ENCODE measurements at regions not wholly inside any gene's neighbourhood (a gene's known extent, or its start where the extent isn't known, plus 50 kb on each side); places are given as distances from the start of the nearest gene placed in this dataset.

DNA sequence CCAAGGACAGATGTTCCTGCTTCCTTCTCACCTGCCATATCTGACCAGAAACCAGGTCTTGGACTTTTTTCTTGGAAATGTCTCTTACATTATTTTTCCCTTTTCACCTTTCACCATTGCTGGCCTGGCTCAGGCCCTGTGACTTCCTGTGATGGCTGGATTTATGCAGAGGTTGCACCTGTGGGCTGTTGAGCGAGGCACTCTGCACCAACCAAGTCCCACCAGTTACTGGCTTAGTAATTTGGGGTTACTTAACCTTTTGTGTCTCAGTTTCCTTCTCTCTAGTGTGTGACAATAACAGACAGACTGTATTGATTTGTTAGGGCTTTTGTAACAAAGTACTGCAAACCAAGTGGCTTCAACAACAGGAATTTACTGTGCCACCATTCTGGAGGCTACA is 110.0 kb downstream of the INSIG2 start:
- DNase-seq (ENCODE audit: low spot score), result no peak
- H3K27ac ChIP-seq, result no peak overlapping the region
- ChIA-PET POLR2A (ENCODE audit: low non-redundant PET) (no interaction called here), CTCF (no interaction called here)
- TF ChIP-seq, protein P1, sequence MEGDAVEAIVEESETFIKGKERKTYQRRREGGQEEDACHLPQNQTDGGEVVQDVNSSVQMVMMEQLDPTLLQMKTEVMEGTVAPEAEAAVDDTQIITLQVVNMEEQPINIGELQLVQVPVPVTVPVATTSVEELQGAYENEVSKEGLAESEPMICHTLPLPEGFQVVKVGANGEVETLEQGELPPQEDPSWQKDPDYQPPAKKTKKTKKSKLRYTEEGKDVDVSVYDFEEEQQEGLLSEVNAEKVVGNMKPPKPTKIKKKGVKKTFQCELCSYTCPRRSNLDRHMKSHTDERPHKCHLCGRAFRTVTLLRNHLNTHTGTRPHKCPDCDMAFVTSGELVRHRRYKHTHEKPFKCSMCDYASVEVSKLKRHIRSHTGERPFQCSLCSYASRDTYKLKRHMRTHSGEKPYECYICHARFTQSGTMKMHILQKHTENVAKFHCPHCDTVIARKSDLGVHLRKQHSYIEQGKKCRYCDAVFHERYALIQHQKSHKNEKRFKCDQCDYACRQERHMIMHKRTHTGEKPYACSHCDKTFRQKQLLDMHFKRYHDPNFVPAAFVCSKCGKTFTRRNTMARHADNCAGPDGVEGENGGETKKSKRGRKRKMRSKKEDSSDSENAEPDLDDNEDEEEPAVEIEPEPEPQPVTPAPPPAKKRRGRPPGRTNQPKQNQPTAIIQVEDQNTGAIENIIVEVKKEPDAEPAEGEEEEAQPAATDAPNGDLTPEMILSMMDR (conservative IDR thresholded peaks at IDR 0.05; ENCODE audit: low read depth), result no peak

DNA sequence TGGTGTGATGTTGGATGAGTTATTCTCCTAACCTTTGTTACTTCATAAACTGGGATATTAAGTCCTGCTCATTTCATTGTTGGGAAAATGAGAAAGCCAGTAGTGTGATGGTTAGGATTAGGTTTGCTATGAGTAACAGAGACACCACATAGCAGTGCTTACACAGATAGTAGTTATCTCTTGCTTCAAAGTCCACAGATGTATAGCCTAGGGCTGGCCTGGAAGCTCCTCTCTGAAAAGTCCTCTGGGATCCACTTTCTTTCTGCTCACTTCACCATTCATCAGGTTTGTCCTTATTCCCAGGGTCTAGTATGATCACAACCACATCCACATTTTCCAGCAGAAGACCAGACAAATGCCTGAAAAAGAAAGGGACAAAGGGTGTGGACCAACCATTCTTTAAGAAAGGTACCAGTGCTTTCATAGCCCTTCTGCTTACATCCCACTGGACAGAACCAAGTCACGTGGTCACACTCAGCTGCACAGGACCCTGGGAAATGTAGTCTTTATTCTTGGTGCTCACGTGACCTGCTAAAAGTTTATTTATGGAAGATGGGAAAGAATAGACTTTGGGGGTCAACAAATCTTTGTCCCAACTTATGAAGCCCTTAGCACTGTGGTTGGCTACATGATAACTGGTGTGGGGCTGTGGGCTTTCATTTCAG is 108.9 kb downstream of the INSIG2 start:
- TF ChIP-seq, protein P1 (conservative IDR thresholded peaks at IDR 0.05; ENCODE audit: low read depth), result no peak
- peak; percentile 23 for DNase-seq (ENCODE audit: low spot score)
- no peak overlapping the region for H3K27ac ChIP-seq
- POLR2A ChIA-PET (ENCODE audit: low non-redundant PET), result no interaction called here
- CTCF ChIA-PET, result no interaction called here

DNA sequence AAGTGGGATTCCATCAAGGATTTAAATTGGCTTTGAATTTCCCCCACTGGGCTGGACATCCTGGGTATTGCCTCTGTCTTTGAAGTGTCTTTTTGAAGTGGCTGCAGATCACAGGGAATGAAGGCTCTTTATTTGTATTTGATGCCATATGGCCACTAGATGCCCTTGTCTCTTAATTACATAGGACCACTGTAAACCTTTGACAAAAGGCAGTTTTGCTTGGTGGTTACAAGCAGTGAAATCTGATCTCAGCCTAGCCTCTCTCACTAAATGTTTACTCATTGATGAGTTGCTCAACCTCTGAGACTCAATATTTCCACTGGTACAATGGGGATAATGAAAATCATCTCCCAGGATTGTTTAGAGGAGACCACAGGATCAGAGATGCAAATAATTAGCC is 102.2 kb downstream of the INSIG2 start:
- no peak overlapping the region for H3K27ac ChIP-seq
- POLR2A ChIA-PET (ENCODE audit: low non-redundant PET), result no interaction called here
- TF ChIP-seq, protein P1 (conservative IDR thresholded peaks at IDR 0.05; ENCODE audit: low read depth), result no peak
- CTCF ChIA-PET, result no interaction called here
- no peak for DNase-seq (ENCODE audit: low spot score)

DNA sequence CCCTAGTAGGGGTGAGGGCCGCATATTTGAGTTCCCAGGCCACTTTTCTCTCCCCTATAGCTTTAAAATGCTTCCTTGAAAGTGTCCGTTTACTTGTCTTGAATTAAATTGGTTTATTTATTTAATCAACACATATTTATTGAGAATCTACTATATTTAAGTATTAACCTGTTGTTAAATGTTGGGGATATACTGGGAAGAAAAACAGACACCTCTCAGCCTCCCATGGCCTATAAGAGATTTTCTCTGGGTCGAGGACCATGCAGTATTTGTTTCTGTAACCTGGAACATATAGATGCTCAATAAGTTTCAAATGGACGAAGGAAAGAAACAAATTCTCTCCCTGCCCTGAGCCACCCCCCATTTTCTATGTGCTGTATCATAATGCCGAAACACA is 98.6 kb downstream of the INSIG2 start:
- DNase-seq (ENCODE audit: low spot score), result no peak
- peak overlapping the region; percentile 87 for H3K27ac ChIP-seq
- POLR2A ChIA-PET (ENCODE audit: low non-redundant PET), result no interaction called here
- CTCF ChIA-PET, result interaction anchor here (0.6 kb wide), 1 partner anchor 9 kb away, joined by 3 read pairs; no protein-coding TSS in a partner anchor
- TF ChIP-seq, protein P1 (conservative IDR thresholded peaks at IDR 0.05; ENCODE audit: low read depth), result no peak

DNA sequence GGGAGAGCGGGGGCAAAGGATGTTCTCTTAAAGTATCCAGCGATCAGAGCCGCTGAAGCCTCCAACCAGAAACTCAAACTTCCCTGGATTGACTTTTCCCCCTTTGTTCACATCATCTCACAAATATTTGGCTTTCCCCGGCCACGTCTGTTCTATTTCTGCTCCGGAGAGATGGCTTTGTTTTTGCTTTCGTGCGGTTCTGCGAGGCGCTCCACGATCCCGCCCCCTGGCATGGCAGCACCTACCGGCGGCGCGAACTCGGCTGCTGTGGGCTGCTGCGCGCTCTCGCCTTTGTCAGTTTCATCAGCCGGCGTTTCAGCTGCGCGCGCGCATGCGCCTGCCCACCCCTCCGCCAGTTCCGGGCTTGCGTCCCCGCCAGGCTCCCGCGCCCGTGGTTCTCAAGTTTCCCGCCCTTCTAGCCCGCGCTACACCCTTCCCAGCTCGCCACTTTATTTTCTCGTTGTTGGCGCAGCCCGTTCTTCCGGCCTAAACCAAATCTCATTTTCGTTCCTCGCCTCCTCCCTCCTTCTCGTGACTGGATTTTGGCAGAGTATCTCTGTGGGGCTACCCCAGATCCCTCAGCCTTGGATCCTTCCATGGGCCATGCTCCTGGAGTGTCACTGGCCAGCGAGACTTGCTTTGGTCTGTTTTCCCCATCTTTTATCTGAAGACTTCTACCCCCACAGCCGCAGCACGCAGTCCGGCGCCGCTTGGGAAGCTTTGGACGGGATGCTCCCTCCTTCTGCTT is 98.0 kb downstream of the INSIG2 start:
- H3K27ac ChIP-seq, result peak overlapping the region; percentile 87
- POLR2A ChIA-PET (ENCODE audit: low non-redundant PET), result no interaction called here
- DNase-seq (ENCODE audit: low spot score), result peak; percentile 83
- CTCF ChIA-PET, result interaction anchor here (0.6 kb wide), 1 partner anchor 8 kb away, joined by 3 read pairs; no protein-coding TSS in a partner anchor
- TF ChIP-seq, protein P1 (conservative IDR thresholded peaks at IDR 0.05; ENCODE audit: low read depth), result no peak

DNA sequence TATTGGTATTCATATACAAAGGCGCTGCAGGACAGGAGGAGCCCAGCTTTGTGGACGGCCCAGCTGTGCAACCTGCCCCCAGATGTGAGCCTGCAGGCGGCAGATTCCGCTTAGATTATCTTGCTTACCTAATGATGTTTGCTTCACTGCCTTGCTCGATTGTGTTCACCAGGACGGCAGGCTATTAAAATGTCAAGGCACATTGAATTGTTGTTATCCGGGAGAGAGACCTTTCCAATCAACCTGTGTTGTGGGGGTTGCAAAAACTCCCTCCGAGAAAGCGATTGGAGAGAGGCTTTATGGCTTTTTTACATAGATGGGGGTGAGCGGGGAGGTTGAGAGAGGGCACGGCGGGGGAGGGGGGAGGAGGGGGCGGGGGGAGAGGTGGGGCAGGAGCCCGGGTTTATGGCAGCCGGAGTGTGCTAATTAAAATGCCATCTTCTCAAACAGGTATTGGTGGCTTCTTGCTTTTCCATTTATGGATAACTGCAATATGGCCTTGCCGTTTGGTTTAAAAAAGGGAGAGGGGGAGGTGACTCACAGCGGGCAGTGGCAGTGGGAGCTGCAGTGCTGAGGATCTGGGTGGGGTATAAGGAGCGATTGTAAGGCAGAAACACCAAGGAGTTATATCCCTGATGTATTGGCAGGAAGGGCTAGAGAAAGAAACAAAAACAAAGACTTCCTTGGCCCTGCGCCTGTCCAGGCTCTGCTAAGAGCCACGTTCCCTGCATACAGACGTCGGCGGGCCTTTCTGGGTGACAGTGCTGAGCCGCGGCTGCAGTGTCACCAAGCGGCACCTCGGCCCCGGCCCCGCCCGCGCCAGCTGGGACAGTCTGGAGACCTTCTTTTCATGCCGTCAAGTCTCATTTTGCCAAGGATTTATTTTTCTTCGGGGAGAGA is 97.2 kb downstream of the INSIG2 start:
- TF ChIP-seq, protein P1 (conservative IDR thresholded peaks at IDR 0.05; ENCODE audit: low read depth), result no peak
- POLR2A ChIA-PET (ENCODE audit: low non-redundant PET), result no interaction called here
- CTCF ChIA-PET, result interaction anchor here (0.6 kb wide), 1 partner anchor 54 kb away, joined by 3 read pairs; no protein-coding TSS in a partner anchor
- peak; percentile 46 for DNase-seq (ENCODE audit: low spot score)
- H3K27ac ChIP-seq, result peak overlapping the region; percentile 87

Data from RWPE1 (cell line).